Kidney epithelial cell (primary cell): ENCODE measurements at regions not wholly inside any gene's neighbourhood (a gene's known extent, or its start where the extent isn't known, plus 50 kb on each side); places are given as distances from the start of the nearest gene placed in this dataset.

ENCODE experiments used
- DNase-seq: peaks from one replicate; pipeline ENCODE4 v3.0.0-alpha.2; 2010; ENCODE audit warnings: low read depth
- H3K27me3 ChIP-seq: 2 replicates; pipeline ENCODE4 v1.6.0; 2011; ENCODE audit warnings: low read length; ENCODE audit not compliant: control insufficient read depth, insufficient read depth
- H3K36me3 ChIP-seq: 2 replicates; pipeline ENCODE4 v1.5.1; 2011; ENCODE audit warnings: low read length; ENCODE audit not compliant: control insufficient read depth, insufficient read depth
- H3K4me3 ChIP-seq: 2 replicates; pipeline ENCODE4 v1.5.1; 2011; ENCODE audit warnings: low read depth, mild to moderate bottlenecking, control low read depth, low read length
- CTCF ChIP-seq: IDR thresholded peaks from 2 replicates; pipeline ENCODE4 v1.5.1; 2011; ENCODE audit warnings: mild to moderate bottlenecking, moderate library complexity, low read length, control low read depth, inconsistent platforms; ENCODE audit not compliant: insufficient read depth, poor library complexity, severe bottlenecking

- no peak for DNase-seq
- no peak for TF ChIP-seq CTCF
- Histone ChIP-seq H3K4me3 (no peak overlapping the region), H3K36me3 (no peaks in the 10 kb centered on the region), H3K27me3 (no peaks in the 10 kb centered on the region)
Measured at GRCh38 chr5:17440766-17441165, 57.3 kb upstream of the TAF11L2 start.

- DNase-seq = no peak
- Histone ChIP-seq H3K36me3 (no peaks in the 10 kb centered on the region), H3K27me3 (no peaks in the 10 kb centered on the region), H3K4me3 (no peak overlapping the region)
- no peak for TF ChIP-seq CTCF
Measured at GRCh38 chr5:17441351-17441750, 56.7 kb upstream of the TAF11L2 start.

- no peak for TF ChIP-seq CTCF
- no peak overlapping the region for H3K4me3 ChIP-seq
- no peak for DNase-seq
- no peaks in the 10 kb centered on the region for H3K36me3 ChIP-seq
- no peaks in the 10 kb centered on the region for H3K27me3 ChIP-seq
Measured at GRCh38 chr5:17443333-17444130, 54.5 kb upstream of the TAF11L2 start.

GRCh38 chr5:17444496-17444895 is 53.5 kb upstream of the TAF11L2 start:
- no peak for DNase-seq
- no peak for TF ChIP-seq CTCF
- no peaks in the 10 kb centered on the region for H3K27me3 ChIP-seq
- no peaks in the 10 kb centered on the region for H3K36me3 ChIP-seq
- no peak overlapping the region for H3K4me3 ChIP-seq

- Histone ChIP-seq H3K36me3 (no peaks in the 10 kb centered on the region), H3K4me3 (no peak overlapping the region), H3K27me3 (no peaks in the 10 kb centered on the region)
- no peak for DNase-seq
- no peak for TF ChIP-seq CTCF
Measured at GRCh38 chr5:17445185-17445584, 52.8 kb upstream of the TAF11L2 start.
